SK-N-SH (cell line): ENCODE measurements at regions not wholly inside any gene's neighbourhood (a gene's known extent, or its start where the extent isn't known, plus 50 kb on each side); places are given as distances from the start of the nearest gene placed in this dataset.

Source experiments
- CTCF ChIA-PET: fragments of 300-600, 350-600 bp; formaldehyde crosslinking; extraction: SDS; loops from one replicate; lab custom pipeline; 2021; lab: Yijun Ruan, JAX
- POLR2A ChIA-PET: fragments of 350-600 bp; sonication (Branson Sonifier 250); formaldehyde crosslinking; extraction: SDS; loops from one replicate; lab custom pipeline; 2020; ENCODE audit warnings: antibody characterized with exemption, inconsistent platforms; lab: Yijun Ruan, JAX
- DNase-seq: peaks from one replicate; pipeline ENCODE4 v3.0.0; 2012
- H2AFZ ChIP-seq: fragments of 200-600 bp; sonication (generic); 2 replicates; pipeline ENCODE4 v1.8.1; 2016; ENCODE audit warnings: antibody characterized with exemption, mild to moderate bottlenecking, low read depth
- H3F3A ChIP-seq: fragments of 200-600 bp; sonication (generic); replicated peaks from 2 replicates; pipeline ENCODE3; 2016; ENCODE audit warnings: antibody characterized with exemption, mild to moderate bottlenecking; ENCODE audit not compliant: insufficient read depth
- H3K27ac ChIP-seq, 2 experiments: fragments of 200-500 bp in 1 of 2; fragments of 200-600 bp in 1 of 2; sonication (Bioruptor generic) in 1 of 2; sonication (generic), shearing (Covaris generic) in 1 of 2; 2 replicates each; pipeline versions ENCODE4 v1.5.1 to v1.6.1; 2014 to 2016; ENCODE audit warnings: low read depth in 2 of 2, inconsistent platforms in 1 of 2, low read length in 1 of 2, mild to moderate bottlenecking in 1 of 2, mixed read lengths in 1 of 2
- H3K27me3 ChIP-seq: fragments of 200-600 bp; sonication (generic), shearing (Covaris generic); 2 replicates; pipeline ENCODE4 v1.6.1; 2016; ENCODE audit warnings: mixed run types; ENCODE audit not compliant: insufficient read depth
- H3K36me3 ChIP-seq, 2 experiments: fragments of 200-500 bp in 1 of 2; fragments of 200-600 bp in 1 of 2; sonication (Bioruptor generic) in 1 of 2; sonication (generic) in 1 of 2; replicated peaks in 1 of 2; 2 replicates each; pipeline versions ENCODE3 to v1.5.1; 2014 to 2016; ENCODE audit warnings: low read length in 1 of 2, mild to moderate bottlenecking in 1 of 2; ENCODE audit not compliant: insufficient read depth in 2 of 2, control insufficient read depth in 1 of 2
- H3K4me1 ChIP-seq, 2 experiments: fragments of 200-500 bp in 1 of 2; fragments of 200-600 bp in 1 of 2; sonication (Bioruptor generic) in 1 of 2; sonication (generic), shearing (Covaris generic) in 1 of 2; 2 replicates each; pipeline versions ENCODE4 v1.5.1 to v1.6.1; 2014 to 2016; ENCODE audit warnings: low read depth in 1 of 2, low read length in 1 of 2, mixed run types in 1 of 2; ENCODE audit not compliant: insufficient read depth in 2 of 2, control insufficient read depth in 1 of 2
- H3K4me2 ChIP-seq: fragments of 200-600 bp; sonication (generic), shearing (Covaris generic); 2 replicates; pipeline ENCODE4 v1.6.1; 2017; ENCODE audit warnings: mixed run types
- H3K4me3 ChIP-seq, 2 experiments: fragments of 200-500 bp in 1 of 2; fragments of 200-600 bp in 1 of 2; sonication (Bioruptor generic) in 1 of 2; sonication (generic), shearing (Covaris generic) in 1 of 2; 2 replicates each; pipeline versions ENCODE4 v1.5.1 to v1.8.1; 2014 to 2016; ENCODE audit warnings: low read depth in 2 of 2, inconsistent platforms in 1 of 2, low read length in 1 of 2, mild to moderate bottlenecking in 1 of 2, mixed read lengths in 1 of 2, moderate library complexity in 1 of 2
- H3K79me2 ChIP-seq: fragments of 200-600 bp; sonication (generic); 2 replicates; pipeline ENCODE4 v1.8.1; 2017; ENCODE audit warnings: mild to moderate bottlenecking; ENCODE audit not compliant: insufficient read depth
- H3K9ac ChIP-seq: fragments of 200-600 bp; sonication (generic); 2 replicates; pipeline ENCODE4 v1.6.1; 2017; ENCODE audit warnings: mixed run types
- H3K9me2 ChIP-seq: fragments of 200-600 bp; sonication (generic); 2 replicates; pipeline ENCODE4 v1.6.1; 2017; ENCODE audit warnings: mixed run types
- H3K9me3 ChIP-seq: fragments of 200-600 bp; sonication (generic); 2 replicates; pipeline ENCODE4 v1.6.1; 2017; ENCODE audit warnings: mixed run types, mild to moderate bottlenecking, moderate library complexity
- H4K20me1 ChIP-seq: fragments of 200-600 bp; sonication (generic); 2 replicates; pipeline ENCODE4 v1.6.1; 2017; ENCODE audit warnings: mild to moderate bottlenecking, mixed run types; ENCODE audit not compliant: insufficient read depth
- CHD2 ChIP-seq: fragments of 150-350 bp; IDR thresholded peaks from 2 replicates; pipeline ENCODE4 v1.6.1; 2018; ENCODE audit warnings: low read length; ENCODE audit not compliant: partially characterized antibody
- CTCF ChIP-seq: fragments of 200-600 bp; sonication (generic); IDR thresholded peaks from 2 replicates; pipeline ENCODE4 v1.6.1; 2017; ENCODE audit warnings: antibody characterized with exemption, mild to moderate bottlenecking, moderate library complexity
- FOSL2 ChIP-seq: IDR thresholded peaks from 2 replicates; pipeline ENCODE4 v1.4.0; 2012; ENCODE audit warnings: low read depth, mild to moderate bottlenecking, moderate library complexity, borderline replicate concordance
- FOXM1 ChIP-seq: IDR thresholded peaks from 2 replicates; pipeline ENCODE4 v1.4.0; 2012; ENCODE audit warnings: low read depth, mild to moderate bottlenecking
- IRF3 ChIP-seq: fragments of 150-350 bp; IDR thresholded peaks from 2 replicates; pipeline ENCODE4 v1.6.1; 2016; ENCODE audit warnings: mild to moderate bottlenecking, low read depth, low read length
- JUND ChIP-seq: IDR thresholded peaks from 2 replicates; pipeline ENCODE4 v1.4.0; 2012
- MAX ChIP-seq: IDR thresholded peaks from 2 replicates; pipeline ENCODE4 v1.4.0; 2012; ENCODE audit warnings: low read depth
- MEF2A ChIP-seq: IDR thresholded peaks from 2 replicates; pipeline ENCODE4 v1.4.0; 2012; ENCODE audit warnings: low read depth, borderline replicate concordance
- MXI1 ChIP-seq: IDR thresholded peaks from 2 replicates; pipeline ENCODE4 v1.6.1; 2012; ENCODE audit warnings: mild to moderate bottlenecking, low read depth, low read length, improper control_type of control experiment
- PBX3 ChIP-seq: IDR thresholded peaks from 2 replicates; pipeline ENCODE4; 2012
- POLR2AphosphoS5 ChIP-seq: IDR thresholded peaks from 2 replicates; pipeline ENCODE4 v1.6.1; 2012; ENCODE audit warnings: low read depth, low read length
- RCOR1 ChIP-seq: fragments of 150-350 bp; IDR thresholded peaks from 2 replicates; pipeline ENCODE4 v1.6.1; 2017; ENCODE audit warnings: antibody characterized with exemption, low read length
- REST ChIP-seq: IDR thresholded peaks from 2 replicates; pipeline ENCODE4 v1.6.1; 2012; ENCODE audit warnings: mild to moderate bottlenecking, low read depth, low read length, moderate library complexity
- RFX5 ChIP-seq: IDR thresholded peaks from 2 replicates; pipeline ENCODE4 v1.6.1; 2012; ENCODE audit warnings: mild to moderate bottlenecking, improper control_type of control experiment, low read length
- TAF1 ChIP-seq: IDR thresholded peaks from 2 replicates; pipeline ENCODE4 v1.6.1; 2012; ENCODE audit warnings: low read depth, mild to moderate bottlenecking, low read length, moderate library complexity, borderline replicate concordance
- TEAD4 ChIP-seq: IDR thresholded peaks from 2 replicates; pipeline ENCODE4 v1.4.0; 2012; ENCODE audit warnings: mild to moderate bottlenecking, borderline replicate concordance; ENCODE audit not compliant: insufficient read depth
- USF1 ChIP-seq: IDR thresholded peaks from 2 replicates; pipeline ENCODE4 v1.4.0; 2012; ENCODE audit warnings: low read depth, borderline replicate concordance
- ZBTB33 ChIP-seq: IDR thresholded peaks from 2 replicates; pipeline ENCODE4 v1.4.0; 2012; ENCODE audit warnings: low read depth, borderline replicate concordance

GRCh38 chr5:82882316-82882715 lies 194.9 kb downstream of the TMEM167A start:
- CTCF ChIA-PET, result interaction anchor here (0.7 kb wide), 1 partner anchor 8 kb away, joined by 3 read pairs; no protein-coding TSS in a partner anchor
- Histone ChIP-seq H3K4me1 (no peaks in the 10 kb centered on the region), H3F3A (no peaks in the 10 kb centered on the region), H2AFZ (no peak overlapping the region), H4K20me1 (no peaks in the 10 kb centered on the region), H3K9me3 (no peaks in the 10 kb centered on the region; the same call in 1 of the 2 replicates), H3K36me3 (no peaks in the 10 kb centered on the region), H3K9me2 (no peaks in the 10 kb centered on the region)
- no peak for DNase-seq
- TF ChIP-seq FOXM1 (no peak), CTCF (no peak), MAX (no peak), CHD2 (no peak), JUND (no peak), IRF3 (no peak), RCOR1 (no peak), FOSL2 (no peak), TAF1 (no peak), RFX5 (no peak), MXI1 (no peak), TEAD4 (no peak), MEF2A (no peak), REST (no peak), PBX3 (no peak), ZBTB33 (no peak), USF1 (no peak), POLR2AphosphoS5 (no peak)
- TF ChIP-seq, all 33 proteins: peak for 0
- Histone ChIP-seq H3K4me3 (no peak overlapping the region), H3K9ac (no peak overlapping the region), H3K4me2 (no peak overlapping the region), H3K79me2 (no peaks in the 10 kb centered on the region), H3K27me3 (no peaks in the 10 kb centered on the region), H3K27ac (no peak overlapping the region)
- POLR2A ChIA-PET, result no interaction called here
